Right lobe of liver (tissue), 6 donors: ENCODE measurements at regions not wholly inside any gene's neighbourhood (a gene's known extent, or its start where the extent isn't known, plus 50 kb on each side); places are given as distances from the start of the nearest gene placed in this dataset.

Experiments used
- ATAC-seq, 4 donors: fragments of 200-7000 bp; cut with Tn5 transposase; one replicate each; pipeline ENCODE4 v1.9.1; 2020; ENCODE audit warnings: mild to moderate bottlenecking in 4 of 4, moderate library complexity in 4 of 4
- DNase-seq, 3 donors: peaks; one replicate each; pipeline ENCODE4 v3.0.0-alpha.2; 2020
- H3K27ac ChIP-seq, 3 donors: fragments of 200-600 bp; one replicate each; pipeline ENCODE4 v1.8.0; 2022
- H3K27me3 ChIP-seq, 2 donors: fragments of 200-600 bp; one replicate each; pipeline ENCODE4 v1.8.0; 2022
- H3K36me3 ChIP-seq, 4 donors: fragments of 200-600 bp; sonication (generic) in 1 of 4; one replicate each; pipeline versions ENCODE4 v1.5.1 to v1.8.0; 2017 to 2022; ENCODE audit warnings: control low read depth in 1 of 4
- H3K4me1 ChIP-seq, 4 donors: fragments of 200-600 bp; sonication (generic) in 1 of 4; one replicate each; pipeline versions ENCODE4 v1.5.1 to v1.8.0; 2017 to 2022; ENCODE audit warnings: control low read depth in 1 of 4
- H3K4me3 ChIP-seq, 3 donors: fragments of 200-600 bp; one replicate each; pipeline ENCODE4 v1.8.0; 2022
- H3K9me3 ChIP-seq, 4 donors: fragments of 200-600 bp; sonication (generic) in 1 of 4; one replicate each; pipeline versions ENCODE4 v1.5.1 to v1.8.0; 2017 to 2022; ENCODE audit warnings: control low read depth in 1 of 4
- POLR2A ChIP-seq: fragments of 450-650 bp; IDR thresholded peaks from one replicate; pipeline ENCODE4 v1.6.1; 2017; ENCODE audit warnings: antibody characterized with exemption, mild to moderate bottlenecking
- WGBS: methylation state at CpG from one replicate; pipeline ENCODE4 v1.1.6; 2018; ENCODE audit warnings: low coverage, low lambda C conversion rate; ENCODE audit not compliant: insufficient coverage; ENCODE audit errors: missing lambda C conversion rate; 5-methylcytosine and 5-hydroxymethylcytosine counted together
- intact Hi-C, 2 donors: fragments of 100-400 bp; cut with DNase I; formaldehyde crosslinking; loops; one replicate each; pipeline versions ENCODE4 v1.11.2 to v1.14.1; 2022
- TF ChIP-seq, protein P1 (sequence below), 4 donors: fragments of 200-600 bp in 3 of 4; fragments of 450-650 bp in 1 of 4; IDR thresholded peaks; one replicate each; pipeline versions ENCODE4 v1.5.1 to v1.8.0; 2016 to 2022; ENCODE audit warnings: antibody characterized with exemption in 4 of 4, mild to moderate bottlenecking in 2 of 4
- donor health status: DM: no; HTN: yes; CAD: no.
- donor health status: DM: no; HTN: no; CAD: no.
- donor health status: DM: no; HTN: no; CAD: no.
- donor health status: DM: no; HTN: yes; CAD: no.
- donor health status: DM: no; HTN: yes; CAD: no.

DNA sequence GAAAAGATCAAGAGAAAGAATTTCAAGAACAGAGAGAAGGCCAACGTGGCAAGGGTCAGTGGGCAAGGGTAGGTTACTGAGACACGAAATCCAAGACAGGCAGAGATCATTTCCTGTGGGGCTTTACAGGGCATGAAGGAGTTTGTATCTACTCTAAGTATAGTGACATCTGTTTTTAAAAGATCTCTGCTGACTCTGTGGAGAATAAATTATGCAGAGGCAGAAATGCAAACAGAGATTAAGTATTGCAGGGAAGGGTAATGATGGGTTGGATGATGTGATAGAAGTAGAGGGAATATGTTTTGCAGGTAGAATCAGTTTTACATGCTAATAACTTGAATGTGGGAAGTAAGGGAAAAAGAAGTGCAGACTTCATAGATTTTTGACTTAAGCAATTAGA lies 243.5 kb downstream of the FRK start:
- no peak for TF ChIP-seq POLR2A
- TF ChIP-seq, protein P1, sequence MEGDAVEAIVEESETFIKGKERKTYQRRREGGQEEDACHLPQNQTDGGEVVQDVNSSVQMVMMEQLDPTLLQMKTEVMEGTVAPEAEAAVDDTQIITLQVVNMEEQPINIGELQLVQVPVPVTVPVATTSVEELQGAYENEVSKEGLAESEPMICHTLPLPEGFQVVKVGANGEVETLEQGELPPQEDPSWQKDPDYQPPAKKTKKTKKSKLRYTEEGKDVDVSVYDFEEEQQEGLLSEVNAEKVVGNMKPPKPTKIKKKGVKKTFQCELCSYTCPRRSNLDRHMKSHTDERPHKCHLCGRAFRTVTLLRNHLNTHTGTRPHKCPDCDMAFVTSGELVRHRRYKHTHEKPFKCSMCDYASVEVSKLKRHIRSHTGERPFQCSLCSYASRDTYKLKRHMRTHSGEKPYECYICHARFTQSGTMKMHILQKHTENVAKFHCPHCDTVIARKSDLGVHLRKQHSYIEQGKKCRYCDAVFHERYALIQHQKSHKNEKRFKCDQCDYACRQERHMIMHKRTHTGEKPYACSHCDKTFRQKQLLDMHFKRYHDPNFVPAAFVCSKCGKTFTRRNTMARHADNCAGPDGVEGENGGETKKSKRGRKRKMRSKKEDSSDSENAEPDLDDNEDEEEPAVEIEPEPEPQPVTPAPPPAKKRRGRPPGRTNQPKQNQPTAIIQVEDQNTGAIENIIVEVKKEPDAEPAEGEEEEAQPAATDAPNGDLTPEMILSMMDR (IDR thresholded peaks at IDR 0.05), result no peak
- WGBS, result 59% methylated on average over 2 of the region's 2 CpGs
- Histone ChIP-seq H3K36me3 (no peaks in the 10 kb centered on the region), H3K9me3 (no peaks in the 10 kb centered on the region), H3K4me3 (no peak overlapping the region), H3K27me3 (no peaks in the 10 kb centered on the region), H3K4me1 (peaks cover 0 to 9% (median 3%) of the 10 kb centered on the region in 4 donors), H3K27ac (no peak overlapping the region)
- DNase-seq (no peak), ATAC-seq (no peak)
- intact Hi-C loops, result no loop called here

- Histone ChIP-seq H3K4me3 (no peak overlapping the region), H3K36me3 (no peaks in the 10 kb centered on the region), H3K27ac (no peak overlapping the region), H3K4me1 (no peaks in the 10 kb centered on the region), H3K27me3 (no peaks in the 10 kb centered on the region), H3K9me3 (no peaks in the 10 kb centered on the region)
- no peak for DNase-seq
- intact Hi-C loops, result no loop called here
- TF ChIP-seq, protein P1 (IDR thresholded peaks at IDR 0.05), result no peak
- TF ChIP-seq POLR2A, result no peak
- ATAC-seq, result no peak
- WGBS, result 60% methylated on average over 1 of the region's 1 CpG
These were observed 245.8 kb downstream of the FRK start for GRCh38 chr6:115814907-115815306.

DNA sequence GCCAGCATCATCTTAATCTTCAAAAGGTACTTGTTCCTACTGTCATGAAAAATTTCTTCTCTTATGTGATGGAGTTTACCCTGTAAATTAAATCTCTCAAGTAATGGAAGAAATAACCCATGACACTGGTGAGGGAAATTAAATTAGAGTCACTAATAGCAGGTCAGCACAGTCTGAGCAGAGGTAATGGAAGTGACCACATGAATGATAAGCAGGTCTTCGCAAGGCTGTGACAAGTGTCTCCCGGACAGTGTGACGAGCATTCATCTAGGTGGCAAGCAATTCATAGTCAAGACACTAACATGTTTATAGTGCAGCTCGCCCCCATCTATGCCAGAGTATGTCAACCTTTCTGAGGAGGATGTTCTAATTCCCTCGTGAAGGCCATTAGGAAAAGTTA lies 249.2 kb downstream of the FRK start:
- TF ChIP-seq, protein P1 (IDR thresholded peaks at IDR 0.05), result no peak
- TF ChIP-seq POLR2A, result no peak
- WGBS, result 87% methylated on average over 5 of the region's 5 CpGs
- Histone ChIP-seq H3K27ac (no peak overlapping the region), H3K36me3 (no peaks in the 10 kb centered on the region), H3K4me3 (no peak overlapping the region), H3K9me3 (no peaks in the 10 kb centered on the region), H3K27me3 (no peaks in the 10 kb centered on the region), H3K4me1 (no peaks in the 10 kb centered on the region)
- ATAC-seq (no peak), DNase-seq (no peak)
- intact Hi-C loops, result no loop called here

DNA sequence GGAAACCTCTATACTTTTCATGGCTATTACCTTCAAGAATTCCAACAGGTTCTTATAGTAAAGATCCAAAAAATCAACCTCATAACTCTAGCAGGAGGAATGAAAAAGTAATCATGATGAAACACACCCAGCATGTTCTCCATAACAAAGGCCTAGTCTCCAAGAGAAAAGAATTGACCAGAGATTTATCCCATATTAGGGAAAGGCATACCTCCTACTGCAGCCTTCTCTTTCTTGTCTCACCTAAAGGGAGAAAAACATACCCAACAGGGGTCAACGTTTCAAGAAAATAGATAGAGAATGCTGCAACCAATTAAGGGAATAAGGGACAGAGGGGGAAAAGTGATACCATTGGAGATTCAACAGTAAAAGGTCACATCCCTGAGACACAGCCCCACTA lies 262.5 kb downstream of the FRK start:
- H3K27me3 ChIP-seq, result no peaks in the 10 kb centered on the region

More for the DNA sequence above, 262.5 kb downstream of the FRK start:
- whole genome bisulfite sequencing, result 20% methylated on average over 1 of the region's 1 CpG
- Histone ChIP-seq H3K4me1 (no peaks in the 10 kb centered on the region), H3K9me3 (no peaks in the 10 kb centered on the region), H3K27ac (no peak overlapping the region), H3K4me3 (no peak overlapping the region), H3K36me3 (no peaks in the 10 kb centered on the region)
- intact Hi-C loops, result no loop called here
- no peak for ATAC-seq
- TF ChIP-seq, protein P1 (IDR thresholded peaks at IDR 0.05), result no peak
- no peak for TF ChIP-seq POLR2A
- DNase-seq, result no peak
